HG03571 (cell line): ENCODE measurements at regions not wholly inside any gene's neighbourhood (a gene's known extent, or its start where the extent isn't known, plus 50 kb on each side); places are given as distances from the start of the nearest gene placed in this dataset.

Experiments used
- ATAC-seq: cut with Tn5 transposase; IDR thresholded peaks from one replicate; pipeline ENCODE4 v1.9.1; 2021; ENCODE audit not compliant: unreplicated experiment

- no peak for ATAC-seq
These were observed 57.3 kb upstream of the SP3 start for GRCh38 chr2:174022431-174022830.

- ATAC-seq: peak; percentile 67
These were observed 55.9 kb upstream of the SP3 start for GRCh38 chr2:174020926-174021662.

GRCh38 chr2:174020026-174020425 is 54.9 kb upstream of the SP3 start:
- ATAC-seq: no peak

GRCh38 chr2:174016447-174016846 is 51.3 kb upstream of the SP3 start:
- ATAC-seq: no peak

GRCh38 chr2:174015428-174015827 is 50.3 kb upstream of the SP3 start:
- no peak for ATAC-seq
